Breast epithelium (tissue), 3 donors: ENCODE measurements at regions not wholly inside any gene's neighbourhood (a gene's known extent, or its start where the extent isn't known, plus 50 kb on each side); places are given as distances from the start of the nearest gene placed in this dataset.

Experiments used
- POLR2A ChIP-seq: fragments of 450-650 bp; IDR thresholded peaks from one replicate; pipeline ENCODE4 v1.6.1; 2016; ENCODE audit warnings: antibody characterized with exemption, mild to moderate bottlenecking, moderate library complexity
- POLR2AphosphoS5 ChIP-seq, 3 donors: sonication (generic); formaldehyde crosslinking; IDR thresholded peaks; one replicate each; pipeline ENCODE4 v1.6.1; 2017; ENCODE audit warnings: antibody characterized with exemption in 3 of 3
- TF ChIP-seq, protein P1 (sequence below), 3 donors: fragments of 450-650 bp; IDR thresholded peaks; one replicate each; pipeline ENCODE4 v1.5.1; 2016 to 2017; ENCODE audit warnings: antibody characterized with exemption in 3 of 3, mild to moderate bottlenecking in 3 of 3, moderate library complexity in 3 of 3

DNA sequence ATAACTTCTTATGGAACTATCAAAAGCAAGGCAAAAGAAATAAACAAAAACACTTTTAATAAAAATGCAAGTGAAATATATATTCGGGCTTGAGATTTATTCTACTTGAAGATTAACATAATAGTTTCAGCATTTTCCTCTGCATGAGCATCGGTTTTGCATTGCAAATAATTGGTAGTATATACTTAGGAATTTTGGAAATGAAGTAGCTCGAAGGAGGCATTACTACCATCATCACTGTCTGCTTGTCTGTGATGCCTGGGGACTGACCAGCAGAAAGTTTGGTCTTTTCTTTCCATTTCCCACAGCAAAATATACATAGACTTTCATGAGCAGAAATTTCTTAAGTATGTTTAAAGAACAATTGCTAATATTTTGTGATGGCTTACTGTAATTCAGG, 570.7 kb downstream of the HTR1B start:
- TF ChIP-seq, protein P1, sequence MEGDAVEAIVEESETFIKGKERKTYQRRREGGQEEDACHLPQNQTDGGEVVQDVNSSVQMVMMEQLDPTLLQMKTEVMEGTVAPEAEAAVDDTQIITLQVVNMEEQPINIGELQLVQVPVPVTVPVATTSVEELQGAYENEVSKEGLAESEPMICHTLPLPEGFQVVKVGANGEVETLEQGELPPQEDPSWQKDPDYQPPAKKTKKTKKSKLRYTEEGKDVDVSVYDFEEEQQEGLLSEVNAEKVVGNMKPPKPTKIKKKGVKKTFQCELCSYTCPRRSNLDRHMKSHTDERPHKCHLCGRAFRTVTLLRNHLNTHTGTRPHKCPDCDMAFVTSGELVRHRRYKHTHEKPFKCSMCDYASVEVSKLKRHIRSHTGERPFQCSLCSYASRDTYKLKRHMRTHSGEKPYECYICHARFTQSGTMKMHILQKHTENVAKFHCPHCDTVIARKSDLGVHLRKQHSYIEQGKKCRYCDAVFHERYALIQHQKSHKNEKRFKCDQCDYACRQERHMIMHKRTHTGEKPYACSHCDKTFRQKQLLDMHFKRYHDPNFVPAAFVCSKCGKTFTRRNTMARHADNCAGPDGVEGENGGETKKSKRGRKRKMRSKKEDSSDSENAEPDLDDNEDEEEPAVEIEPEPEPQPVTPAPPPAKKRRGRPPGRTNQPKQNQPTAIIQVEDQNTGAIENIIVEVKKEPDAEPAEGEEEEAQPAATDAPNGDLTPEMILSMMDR (IDR thresholded peaks at IDR 0.05): no peak
- no peak for TF ChIP-seq POLR2A
- TF ChIP-seq POLR2AphosphoS5 (IDR thresholded peaks at IDR 0.05): no peak
